Stomach (tissue), 4 donors: ENCODE measurements at regions not wholly inside any gene's neighbourhood (a gene's known extent, or its start where the extent isn't known, plus 50 kb on each side); places are given as distances from the start of the nearest gene placed in this dataset.

Experiments used
- EP300 ChIP-seq: sonication (generic); formaldehyde crosslinking; IDR thresholded peaks from one replicate; pipeline ENCODE4 v1.6.1; 2017; ENCODE audit warnings: antibody characterized with exemption
- POLR2A ChIP-seq, 4 donors: fragments of 450-650 bp; IDR thresholded peaks; one replicate each; pipeline ENCODE4 v1.6.1; 2016; ENCODE audit warnings: antibody characterized with exemption in 4 of 4, control low read depth in 2 of 4, mild to moderate bottlenecking in 1 of 4, moderate library complexity in 1 of 4
- TF ChIP-seq, protein P1 (sequence below), 7 experiments: fragments of 450-650 bp in 4 of 7; fragments of 200-600 bp in 3 of 7; sonication (generic) in 3 of 7; IDR thresholded peaks; one replicate each; pipeline ENCODE4 v1.5.1; 2016 to 2019; ENCODE audit warnings: antibody characterized with exemption in 7 of 7, control low read depth in 2 of 7, mild to moderate bottlenecking in 1 of 7

DNA sequence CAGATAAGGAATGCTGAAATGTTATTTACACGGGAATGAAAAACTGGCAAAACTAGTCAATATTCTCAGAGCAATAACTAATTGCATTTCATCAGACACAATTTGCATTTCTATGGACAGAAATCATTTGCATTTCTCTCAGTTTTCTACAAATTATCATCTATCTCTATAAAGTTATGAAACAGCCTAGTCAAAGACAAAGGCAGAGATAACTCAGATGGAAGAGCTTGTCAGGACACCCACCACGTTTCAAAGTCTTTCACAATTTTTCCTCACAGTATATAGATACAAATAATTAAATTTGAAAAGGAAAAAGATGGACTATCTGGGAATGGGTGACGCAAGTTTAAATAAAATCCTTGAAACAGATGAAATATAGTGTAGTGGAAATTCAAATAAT is 230.8 kb downstream of the GASK1B start:
- TF ChIP-seq POLR2A (IDR thresholded peaks at IDR 0.05) (no peak), EP300 (no peak)
- TF ChIP-seq, protein P1, sequence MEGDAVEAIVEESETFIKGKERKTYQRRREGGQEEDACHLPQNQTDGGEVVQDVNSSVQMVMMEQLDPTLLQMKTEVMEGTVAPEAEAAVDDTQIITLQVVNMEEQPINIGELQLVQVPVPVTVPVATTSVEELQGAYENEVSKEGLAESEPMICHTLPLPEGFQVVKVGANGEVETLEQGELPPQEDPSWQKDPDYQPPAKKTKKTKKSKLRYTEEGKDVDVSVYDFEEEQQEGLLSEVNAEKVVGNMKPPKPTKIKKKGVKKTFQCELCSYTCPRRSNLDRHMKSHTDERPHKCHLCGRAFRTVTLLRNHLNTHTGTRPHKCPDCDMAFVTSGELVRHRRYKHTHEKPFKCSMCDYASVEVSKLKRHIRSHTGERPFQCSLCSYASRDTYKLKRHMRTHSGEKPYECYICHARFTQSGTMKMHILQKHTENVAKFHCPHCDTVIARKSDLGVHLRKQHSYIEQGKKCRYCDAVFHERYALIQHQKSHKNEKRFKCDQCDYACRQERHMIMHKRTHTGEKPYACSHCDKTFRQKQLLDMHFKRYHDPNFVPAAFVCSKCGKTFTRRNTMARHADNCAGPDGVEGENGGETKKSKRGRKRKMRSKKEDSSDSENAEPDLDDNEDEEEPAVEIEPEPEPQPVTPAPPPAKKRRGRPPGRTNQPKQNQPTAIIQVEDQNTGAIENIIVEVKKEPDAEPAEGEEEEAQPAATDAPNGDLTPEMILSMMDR (IDR thresholded peaks at IDR 0.05), result no peak
